Lung (tissue), 11 donors: ENCODE measurements at regions not wholly inside any gene's neighbourhood (a gene's known extent, or its start where the extent isn't known, plus 50 kb on each side); places are given as distances from the start of the nearest gene placed in this dataset.

Experiments
- ATAC-seq: fragments of 200-7000 bp; cut with Tn5 transposase; one replicate; pipeline ENCODE4 v1.9.1; 2020; ENCODE audit warnings: moderate number of reproducible peaks; ENCODE audit not compliant: insufficient read depth, low FRiP score
- DNase-seq, 3 donors: peaks; one replicate each; pipeline ENCODE4 v3.0.0-alpha.2; 2013 to 2017
- H3K27ac ChIP-seq, 2 donors: one replicate each; pipeline ENCODE4 v1.5.1; 2013; ENCODE audit warnings: mild to moderate bottlenecking in 2 of 2, moderate library complexity in 2 of 2, control low read depth in 1 of 2, inconsistent platforms in 1 of 2, low read depth in 1 of 2, low read length in 1 of 2
- H3K27me3 ChIP-seq, 3 donors: one replicate each; pipeline ENCODE4 v1.5.1; 2013; ENCODE audit warnings: low read length in 2 of 3; ENCODE audit not compliant: control insufficient read depth in 3 of 3, insufficient read depth in 3 of 3
- H3K36me3 ChIP-seq, 4 donors: one replicate each; pipeline ENCODE4 v1.5.1; 2013; ENCODE audit warnings: low read length in 4 of 4, mild to moderate bottlenecking in 1 of 4, moderate library complexity in 1 of 4; ENCODE audit not compliant: control insufficient read depth in 4 of 4, insufficient read depth in 4 of 4
- H3K4me1 ChIP-seq, 5 donors: one replicate each; pipeline ENCODE4 v1.5.1; 2013; ENCODE audit warnings: low read length in 5 of 5, mild to moderate bottlenecking in 2 of 5, moderate library complexity in 1 of 5; ENCODE audit not compliant: control insufficient read depth in 5 of 5, insufficient read depth in 5 of 5
- H3K4me3 ChIP-seq: one replicate; pipeline ENCODE4 v1.5.1; 2013; ENCODE audit warnings: mild to moderate bottlenecking, control low read depth, moderate library complexity
- H3K9ac ChIP-seq, 2 donors: one replicate each; pipeline ENCODE4 v1.5.1; 2013; ENCODE audit warnings: low read length in 2 of 2, control low read depth in 1 of 2; ENCODE audit not compliant: insufficient read depth in 1 of 2
- H3K9me3 ChIP-seq, 4 donors: one replicate each; pipeline ENCODE4 v1.5.1; 2013; ENCODE audit warnings: low read length in 3 of 4, mild to moderate bottlenecking in 1 of 4, moderate library complexity in 1 of 4; ENCODE audit not compliant: control insufficient read depth in 4 of 4, insufficient read depth in 3 of 4
- WGBS, 2 donors: extraction: QIAGEN DNeasy Blood & Tissue Kit; methylation state at CpG; one replicate each; pipeline ENCODE4 v1.1.7; 2013; 5-methylcytosine and 5-hydroxymethylcytosine counted together
- TF ChIP-seq, protein P1 (sequence below): IDR thresholded peaks from 2 replicates; pipeline ENCODE4 v1.5.1; 2012; ENCODE audit warnings: mild to moderate bottlenecking; ENCODE audit errors: control extremely low read depth, extremely low read depth
- donor health status: control.
- donor health status: control.
- donor health status: Bipolar disorder and iron deficiency.
- donor health status: healthy.
- donor health status: DM: yes; HTN: yes; CAD: no.

DNA sequence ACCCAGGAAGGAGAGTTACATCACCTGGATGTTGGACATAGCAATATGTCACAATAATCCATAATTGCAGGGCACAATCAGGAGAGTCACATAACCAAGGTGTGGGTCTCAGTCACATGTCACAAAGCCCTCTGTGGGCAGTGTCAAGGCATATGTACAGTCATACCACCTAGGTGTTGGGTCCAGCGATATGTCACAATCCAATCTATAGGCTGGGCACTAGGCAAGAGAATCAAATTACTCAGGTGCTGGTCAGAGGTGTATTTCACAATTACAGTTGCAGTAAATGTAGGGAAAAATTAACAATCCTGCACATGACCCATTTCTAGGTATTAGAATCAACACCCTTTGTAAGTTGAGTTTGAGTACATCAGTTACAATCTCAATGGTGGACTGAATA lies 126.2 kb upstream of the ZNF91 start:
- no peaks in the 10 kb centered on the region for H3K4me1 ChIP-seq
- H3K27ac ChIP-seq, result no peak overlapping the region
- no peak overlapping the region for H3K4me3 ChIP-seq
- H3K27me3 ChIP-seq, result no peaks in the 10 kb centered on the region
- ATAC-seq (no peak), DNase-seq (no peak)
- TF ChIP-seq, protein P1, sequence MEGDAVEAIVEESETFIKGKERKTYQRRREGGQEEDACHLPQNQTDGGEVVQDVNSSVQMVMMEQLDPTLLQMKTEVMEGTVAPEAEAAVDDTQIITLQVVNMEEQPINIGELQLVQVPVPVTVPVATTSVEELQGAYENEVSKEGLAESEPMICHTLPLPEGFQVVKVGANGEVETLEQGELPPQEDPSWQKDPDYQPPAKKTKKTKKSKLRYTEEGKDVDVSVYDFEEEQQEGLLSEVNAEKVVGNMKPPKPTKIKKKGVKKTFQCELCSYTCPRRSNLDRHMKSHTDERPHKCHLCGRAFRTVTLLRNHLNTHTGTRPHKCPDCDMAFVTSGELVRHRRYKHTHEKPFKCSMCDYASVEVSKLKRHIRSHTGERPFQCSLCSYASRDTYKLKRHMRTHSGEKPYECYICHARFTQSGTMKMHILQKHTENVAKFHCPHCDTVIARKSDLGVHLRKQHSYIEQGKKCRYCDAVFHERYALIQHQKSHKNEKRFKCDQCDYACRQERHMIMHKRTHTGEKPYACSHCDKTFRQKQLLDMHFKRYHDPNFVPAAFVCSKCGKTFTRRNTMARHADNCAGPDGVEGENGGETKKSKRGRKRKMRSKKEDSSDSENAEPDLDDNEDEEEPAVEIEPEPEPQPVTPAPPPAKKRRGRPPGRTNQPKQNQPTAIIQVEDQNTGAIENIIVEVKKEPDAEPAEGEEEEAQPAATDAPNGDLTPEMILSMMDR, result no peak
- H3K9ac ChIP-seq, result no peak overlapping the region
- no peaks in the 10 kb centered on the region for H3K36me3 ChIP-seq
- peaks cover 0 to 13% (median 3%) of the 10 kb centered on the region in 4 donors for H3K9me3 ChIP-seq
- 88 to 91% methylated on average over 1 of the region's 1 CpG for WGBS, 2 donors

DNA sequence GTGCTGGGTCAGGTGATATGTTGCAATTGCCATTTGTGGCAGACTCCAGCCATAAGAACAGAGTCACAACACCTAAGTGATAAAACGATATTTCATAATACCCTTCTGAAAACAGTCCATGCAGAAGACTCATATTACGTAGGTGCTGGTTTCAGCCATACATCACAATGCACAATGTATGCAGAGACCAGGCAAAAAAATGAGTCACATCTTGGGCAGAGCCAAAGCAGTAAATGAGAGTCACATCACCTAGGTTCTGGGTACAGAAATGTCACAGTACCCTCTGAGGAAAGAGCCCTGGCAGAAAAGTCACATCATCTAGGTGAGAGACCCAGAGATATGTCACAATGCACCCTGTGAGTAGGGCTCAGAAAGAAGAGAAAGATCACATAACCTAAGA lies 125.2 kb upstream of the ZNF91 start:
- no peaks in the 10 kb centered on the region for H3K36me3 ChIP-seq
- no peaks in the 10 kb centered on the region for H3K4me1 ChIP-seq
- H3K4me3 ChIP-seq, result no peak overlapping the region
- DNase-seq, result no peak
- peaks cover 0 to 17% (median 3%) of the 10 kb centered on the region in 4 donors for H3K9me3 ChIP-seq
- no peak for ATAC-seq
- WGBS, 2 donors, result 76 to 92% methylated on average over 2 of the region's 2 CpGs
- TF ChIP-seq, protein P1, result no peak
- no peak overlapping the region for H3K9ac ChIP-seq
- no peaks in the 10 kb centered on the region for H3K27me3 ChIP-seq
- no peak overlapping the region for H3K27ac ChIP-seq

DNA sequence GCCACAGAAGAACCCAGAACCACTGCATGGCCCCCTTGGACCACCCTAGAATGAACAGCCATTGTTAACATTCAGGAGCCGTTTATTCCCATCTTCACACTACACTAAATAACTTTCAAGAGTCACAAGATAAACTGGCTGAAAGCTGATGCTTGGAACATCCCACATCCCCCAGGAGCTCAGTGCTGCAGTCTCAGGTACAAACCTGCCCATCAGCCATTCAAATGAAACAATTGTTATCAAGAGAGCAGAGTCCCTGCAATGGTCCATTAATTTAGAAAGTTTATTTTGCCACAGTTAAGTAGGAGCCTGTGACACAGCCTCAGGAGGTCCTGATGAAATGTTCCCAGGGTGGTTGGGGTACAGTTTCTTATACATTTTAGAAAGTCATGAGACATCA lies 123.8 kb upstream of the ZNF91 start:
- ATAC-seq (no peak), DNase-seq (no peak)
- TF ChIP-seq, protein P1, result no peak
- Histone ChIP-seq H3K9me3 (peaks cover 0 to 17% (median 3%) of the 10 kb centered on the region in 4 donors), H3K4me1 (no peaks in the 10 kb centered on the region), H3K4me3 (no peak overlapping the region), H3K27me3 (no peaks in the 10 kb centered on the region), H3K27ac (no peak overlapping the region), H3K36me3 (no peaks in the 10 kb centered on the region), H3K9ac (no peak overlapping the region)
- 64 to 71% methylated on average over 1 of the region's 1 CpG for WGBS, 2 donors

DNA sequence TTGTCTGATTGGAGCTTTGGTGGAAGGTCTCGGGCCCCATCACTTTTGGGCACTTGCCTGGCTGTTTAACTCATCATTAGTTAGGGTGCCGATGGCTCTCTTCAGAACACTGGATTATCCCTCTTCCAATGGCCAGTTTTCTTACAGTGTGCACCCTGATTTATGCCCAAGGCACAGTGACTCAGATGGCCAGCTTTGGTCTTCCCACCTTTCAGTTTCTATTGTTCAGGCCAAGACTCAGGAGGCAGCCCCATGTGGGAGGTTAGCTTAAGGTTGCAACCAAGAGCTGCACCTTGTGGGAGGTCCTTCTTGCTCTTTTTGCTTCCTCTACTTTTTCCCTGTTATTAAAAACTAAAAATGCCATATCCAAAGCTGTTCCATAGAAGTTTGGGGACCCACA lies 121.0 kb upstream of the ZNF91 start:
- Histone ChIP-seq H3K9ac (no peak overlapping the region), H3K4me3 (no peak overlapping the region), H3K27ac (no peak overlapping the region), H3K27me3 (no peaks in the 10 kb centered on the region), H3K9me3 (peaks cover 0 to 13% (median 6%) of the 10 kb centered on the region in 4 donors), H3K36me3 (no peaks in the 10 kb centered on the region), H3K4me1 (no peaks in the 10 kb centered on the region)
- ATAC-seq (no peak), DNase-seq (no peak)
- TF ChIP-seq, protein P1, result no peak
- WGBS, 2 donors, result 84 to 96% methylated on average over 2 of the region's 2 CpGs
